HG02623 (cell line): ENCODE measurements at regions not wholly inside any gene's neighbourhood (a gene's known extent, or its start where the extent isn't known, plus 50 kb on each side); places are given as distances from the start of the nearest gene placed in this dataset.
"Not testable (repeated sequence)": the region's sequence is repeated elsewhere in the genome, so short reads cannot be mapped to it uniquely, and the experiment has no call there.

Source experiments
- ATAC-seq: cut with Tn5 transposase; IDR thresholded peaks from one replicate; pipeline ENCODE4 v1.9.1; 2021; ENCODE audit warnings: moderate library complexity; ENCODE audit not compliant: unreplicated experiment

GRCh38 chr3:26964313-26964712, 341.7 kb downstream of the LRRC3B start:
- ATAC-seq, result no peak

- no peak for ATAC-seq
Measured at GRCh38 chr3:26964836-26965235, 342.3 kb downstream of the LRRC3B start.

GRCh38 chr3:26967501-26967900, 344.9 kb downstream of the LRRC3B start:
- ATAC-seq, result no peak

GRCh38 chr3:26984416-26985390, 362.1 kb downstream of the LRRC3B start:
- ATAC-seq, result no peak

- ATAC-seq, result no peak
Measured at GRCh38 chr3:26989037-26989436, 366.5 kb downstream of the LRRC3B start.

- no peak for ATAC-seq
Measured at GRCh38 chr3:26997226-26997625, 372.0 kb downstream of the NEK10 start.

GRCh38 chr3:27010834-27011233, 358.3 kb downstream of the NEK10 start:
- no peak for ATAC-seq

GRCh38 chr3:27022096-27022761, 347.0 kb downstream of the NEK10 start:
- ATAC-seq, result no peak

- ATAC-seq, result no peak
Measured at GRCh38 chr3:27024493-27024892, 344.7 kb downstream of the NEK10 start.

GRCh38 chr3:27025718-27026117, 343.5 kb downstream of the NEK10 start:
- ATAC-seq, result no peak

- no peak for ATAC-seq
Measured at GRCh38 chr3:27031476-27031875, 337.7 kb downstream of the NEK10 start.

GRCh38 chr3:27034255-27034654, 334.9 kb downstream of the NEK10 start:
- ATAC-seq, result no peak

- no peak for ATAC-seq
Measured at GRCh38 chr3:27040674-27041073, 328.5 kb downstream of the NEK10 start.

GRCh38 chr3:27042541-27042940, 326.6 kb downstream of the NEK10 start:
- ATAC-seq, result not testable (repeated sequence)

- no peak for ATAC-seq
Measured at GRCh38 chr3:27043328-27043955, 325.7 kb downstream of the NEK10 start.

- ATAC-seq, result no peak
Measured at GRCh38 chr3:27044931-27045481, 324.2 kb downstream of the NEK10 start.

- no peak for ATAC-seq
Measured at GRCh38 chr3:27046351-27046750, 322.8 kb downstream of the NEK10 start.

- ATAC-seq, result no peak
Measured at GRCh38 chr3:27049792-27050191, 319.4 kb downstream of the NEK10 start.

GRCh38 chr3:27051527-27051926, 317.7 kb downstream of the NEK10 start:
- ATAC-seq, result not testable (repeated sequence)

- ATAC-seq, result no peak
Measured at GRCh38 chr3:27056326-27056725, 312.9 kb downstream of the NEK10 start.

- ATAC-seq, result no peak
Measured at GRCh38 chr3:27059489-27059888, 309.7 kb downstream of the NEK10 start.
